RWPE2 (cell line): ENCODE measurements at regions not wholly inside any gene's neighbourhood (a gene's known extent, or its start where the extent isn't known, plus 50 kb on each side); places are given as distances from the start of the nearest gene placed in this dataset.

Source experiments
- ATAC-seq: fragments of 200-7000 bp; cut with Tn5 transposase; 3 replicates; pipeline ENCODE4 v1.9.1; 2021; ENCODE audit warnings: low read depth
- DNase-seq: peaks from one replicate; pipeline ENCODE4 v3.0.0-alpha.2; 2020; ENCODE audit warnings: low spot score
- H3K27ac ChIP-seq: fragments of 450-650 bp; 2 replicates; pipeline ENCODE4 v1.5.1; 2017; ENCODE audit warnings: mild to moderate bottlenecking; ENCODE audit not compliant: poor library complexity, severe bottlenecking
- H3K27me3 ChIP-seq: fragments of 250-450 bp; sonication (Bioruptor Pico); 2 replicates; pipeline ENCODE4 v1.5.1; 2021; ENCODE audit warnings: mild to moderate bottlenecking, moderate library complexity; ENCODE audit not compliant: insufficient read depth, poor library complexity, severe bottlenecking
- H3K36me3 ChIP-seq: fragments of 250-450 bp; sonication (Bioruptor Pico); 2 replicates; pipeline ENCODE4 v1.5.1; 2020; ENCODE audit warnings: low read depth, mild to moderate bottlenecking, moderate library complexity
- H3K4me1 ChIP-seq: fragments of 250-450 bp; sonication (Bioruptor Pico); 2 replicates; pipeline ENCODE4 v1.5.1; 2021; ENCODE audit warnings: mild to moderate bottlenecking, moderate library complexity; ENCODE audit not compliant: insufficient read depth, poor library complexity, severe bottlenecking
- H3K4me3 ChIP-seq: fragments of 250-450 bp; sonication (Bioruptor Pico); 2 replicates; pipeline ENCODE4 v1.5.1; 2021; ENCODE audit warnings: mild to moderate bottlenecking, moderate library complexity; ENCODE audit not compliant: severe bottlenecking
- H3K9me3 ChIP-seq: fragments of 250-450 bp; sonication (Bioruptor Pico); 2 replicates; pipeline ENCODE4 v1.5.1; 2021; ENCODE audit warnings: mild to moderate bottlenecking, moderate library complexity; ENCODE audit not compliant: severe bottlenecking
- CTCF ChIP-seq: fragments of 450-650 bp; IDR thresholded peaks from one replicate; pipeline ENCODE4 v1.5.1; 2017; ENCODE audit warnings: mild to moderate bottlenecking, moderate library complexity; ENCODE audit not compliant: poor library complexity, severe bottlenecking

- no peaks in the 10 kb centered on the region for H3K27me3 ChIP-seq
- no peaks in the 10 kb centered on the region for H3K9me3 ChIP-seq
- H3K4me1 ChIP-seq = no peaks in the 10 kb centered on the region
- H3K36me3 ChIP-seq = no peaks in the 10 kb centered on the region
- no peak overlapping the region for H3K27ac ChIP-seq
- ATAC-seq = no peak
- no peak for DNase-seq
- no peak for TF ChIP-seq CTCF
- no peak overlapping the region for H3K4me3 ChIP-seq
Measured at GRCh38 chr4:160824481-160824880, 1339.3 kb downstream of the FSTL5 start.

GRCh38 chr4:160825644-160826338, 1338.0 kb downstream of the FSTL5 start:
- Histone ChIP-seq H3K4me3 (no peak overlapping the region), H3K9me3 (no peaks in the 10 kb centered on the region), H3K4me1 (no peaks in the 10 kb centered on the region), H3K27ac (no peak overlapping the region), H3K36me3 (no peaks in the 10 kb centered on the region), H3K27me3 (no peaks in the 10 kb centered on the region)
- ATAC-seq = no peak
- DNase-seq = no peak
- TF ChIP-seq CTCF = no peak

- ATAC-seq (no peak), DNase-seq (no peak)
- no peak for TF ChIP-seq CTCF
- Histone ChIP-seq H3K9me3 (no peaks in the 10 kb centered on the region), H3K4me1 (no peaks in the 10 kb centered on the region), H3K27me3 (no peaks in the 10 kb centered on the region), H3K4me3 (no peak overlapping the region), H3K36me3 (no peaks in the 10 kb centered on the region), H3K27ac (no peak overlapping the region)
Measured at GRCh38 chr4:160826339-160826679, 1337.5 kb downstream of the FSTL5 start.

GRCh38 chr4:160831165-160831922, 1332.5 kb downstream of the FSTL5 start:
- no peaks in the 10 kb centered on the region for H3K9me3 ChIP-seq
- TF ChIP-seq CTCF = no peak
- H3K4me3 ChIP-seq = no peak overlapping the region
- H3K27me3 ChIP-seq = no peaks in the 10 kb centered on the region
- no peak for ATAC-seq
- H3K27ac ChIP-seq = no peak overlapping the region
- DNase-seq = no peak
- H3K36me3 ChIP-seq = no peaks in the 10 kb centered on the region
- peaks cover 10% of the 10 kb centered on the region for H3K4me1 ChIP-seq

GRCh38 chr4:160835789-160836188, 1328.0 kb downstream of the FSTL5 start:
- Histone ChIP-seq H3K36me3 (no peaks in the 10 kb centered on the region), H3K27ac (peak overlapping the region; percentile 3), H3K27me3 (no peaks in the 10 kb centered on the region), H3K4me1 (peaks cover 12% of the 10 kb centered on the region), H3K4me3 (no peak overlapping the region), H3K9me3 (no peaks in the 10 kb centered on the region)
- TF ChIP-seq CTCF = no peak
- DNase-seq (peak; percentile 73), ATAC-seq (peak; percentile 100)
